HG02870 (cell line): ENCODE measurements at regions not wholly inside any gene's neighbourhood (a gene's known extent, or its start where the extent isn't known, plus 50 kb on each side); places are given as distances from the start of the nearest gene placed in this dataset.
A peak's percentile ranks its signal among the peaks of the same experiment; 100 is the strongest.

Experiments
- ATAC-seq: cut with Tn5 transposase; IDR thresholded peaks from one replicate; pipeline ENCODE4 v1.9.1; 2021; ENCODE audit warnings: mild to moderate bottlenecking, moderate library complexity; ENCODE audit not compliant: unreplicated experiment

- no peak for ATAC-seq
These were observed 1485.1 kb downstream of the EFNA5 start for GRCh38 chr5:106185661-106186081.

- ATAC-seq: no peak
These were observed 1495.8 kb downstream of the EFNA5 start for GRCh38 chr5:106174903-106175302.

GRCh38 chr5:106172681-106173532, 1497.8 kb downstream of the EFNA5 start:
- no peak for ATAC-seq

GRCh38 chr5:106171708-106172107, 1499.0 kb downstream of the EFNA5 start:
- no peak for ATAC-seq

- ATAC-seq: no peak
These were observed 1499.6 kb downstream of the EFNA5 start for GRCh38 chr5:106171132-106171531.

- ATAC-seq: no peak
These were observed 1503.0 kb downstream of the EFNA5 start for GRCh38 chr5:106167766-106168165.

GRCh38 chr5:106163233-106163632, 1507.5 kb downstream of the EFNA5 start:
- ATAC-seq: no peak

- ATAC-seq: no peak
These were observed 1511.1 kb downstream of the EFNA5 start for GRCh38 chr5:106159616-106160015.

GRCh38 chr5:106154280-106154716, 1516.4 kb downstream of the EFNA5 start:
- ATAC-seq: no peak

GRCh38 chr5:106152569-106152968, 1518.2 kb downstream of the EFNA5 start:
- no peak for ATAC-seq

- no peak for ATAC-seq
These were observed 1528.6 kb downstream of the EFNA5 start for GRCh38 chr5:106142116-106142515.

- no peak for ATAC-seq
These were observed 1530.6 kb downstream of the EFNA5 start for GRCh38 chr5:106140101-106140500.

GRCh38 chr5:106136061-106136460, 1534.7 kb downstream of the EFNA5 start:
- ATAC-seq: no peak

- no peak for ATAC-seq
These were observed 1535.3 kb downstream of the EFNA5 start for GRCh38 chr5:106135473-106135872.

- ATAC-seq: no peak
These were observed 1536.2 kb downstream of the EFNA5 start for GRCh38 chr5:106134549-106134948.

GRCh38 chr5:106127985-106128384, 1542.8 kb downstream of the EFNA5 start:
- ATAC-seq: peak; percentile 88

- no peak for ATAC-seq
These were observed 1543.4 kb downstream of the EFNA5 start for GRCh38 chr5:106127341-106127781.

- peak; percentile 85 for ATAC-seq
These were observed 1548.6 kb downstream of the EFNA5 start for GRCh38 chr5:106121972-106122605.

- ATAC-seq: no peak
These were observed 1554.1 kb downstream of the EFNA5 start for GRCh38 chr5:106116682-106117081.

- ATAC-seq: no peak
These were observed 1556.8 kb downstream of the EFNA5 start for GRCh38 chr5:106113922-106114321.

- ATAC-seq: no peak
These were observed 1564.4 kb downstream of the EFNA5 start for GRCh38 chr5:106106384-106106783.

- ATAC-seq: no peak
These were observed 1573.4 kb downstream of the EFNA5 start for GRCh38 chr5:106097340-106097739.
